ENCODE measurements at regions not wholly inside any gene's neighbourhood (a gene's known extent, or its start where the extent isn't known, plus 50 kb on each side); places are given as distances from the start of the nearest gene placed in this dataset.

- TF ChIP-seq, protein P1, sequence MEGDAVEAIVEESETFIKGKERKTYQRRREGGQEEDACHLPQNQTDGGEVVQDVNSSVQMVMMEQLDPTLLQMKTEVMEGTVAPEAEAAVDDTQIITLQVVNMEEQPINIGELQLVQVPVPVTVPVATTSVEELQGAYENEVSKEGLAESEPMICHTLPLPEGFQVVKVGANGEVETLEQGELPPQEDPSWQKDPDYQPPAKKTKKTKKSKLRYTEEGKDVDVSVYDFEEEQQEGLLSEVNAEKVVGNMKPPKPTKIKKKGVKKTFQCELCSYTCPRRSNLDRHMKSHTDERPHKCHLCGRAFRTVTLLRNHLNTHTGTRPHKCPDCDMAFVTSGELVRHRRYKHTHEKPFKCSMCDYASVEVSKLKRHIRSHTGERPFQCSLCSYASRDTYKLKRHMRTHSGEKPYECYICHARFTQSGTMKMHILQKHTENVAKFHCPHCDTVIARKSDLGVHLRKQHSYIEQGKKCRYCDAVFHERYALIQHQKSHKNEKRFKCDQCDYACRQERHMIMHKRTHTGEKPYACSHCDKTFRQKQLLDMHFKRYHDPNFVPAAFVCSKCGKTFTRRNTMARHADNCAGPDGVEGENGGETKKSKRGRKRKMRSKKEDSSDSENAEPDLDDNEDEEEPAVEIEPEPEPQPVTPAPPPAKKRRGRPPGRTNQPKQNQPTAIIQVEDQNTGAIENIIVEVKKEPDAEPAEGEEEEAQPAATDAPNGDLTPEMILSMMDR (IDR thresholded peaks at IDR 0.05; ENCODE audit: unreplicated experiment in 3 of 3) = no peak
These were observed 762.8 kb downstream of the BRD1 start for GRCh38 chr22:49064836-49065235.

GRCh38 chr22:49063545-49063890 lies 764.2 kb downstream of the BRD1 start:
- peaks cover 43% of the 10 kb centered on the region for H3K27me3 Mint-ChIP-seq (ENCODE audit: low read depth)
- no peaks in the 10 kb centered on the region for H3K9me3 Mint-ChIP-seq
- TF ChIP-seq, protein P1 (IDR thresholded peaks at IDR 0.05; ENCODE audit: unreplicated experiment in 3 of 3) = no peak
- no peak overlapping the region for H3K4me3 Mint-ChIP-seq
- no peaks in the 10 kb centered on the region for H3K4me1 Mint-ChIP-seq
- H3K36me3 Mint-ChIP-seq (ENCODE audit: low read depth) = no peaks in the 10 kb centered on the region
- no peak overlapping the region for H3K27ac Mint-ChIP-seq

More at GRCh38 chr22:49064836-49065235, 762.8 kb downstream of the BRD1 start:
- H3K4me1 Mint-ChIP-seq = no peaks in the 10 kb centered on the region
- no peaks in the 10 kb centered on the region for H3K9me3 Mint-ChIP-seq
- H3K27me3 Mint-ChIP-seq (ENCODE audit: low read depth) = peaks cover 33% of the 10 kb centered on the region
- no peak overlapping the region for H3K27ac Mint-ChIP-seq
- no peak overlapping the region for H3K4me3 Mint-ChIP-seq
- no peaks in the 10 kb centered on the region for H3K36me3 Mint-ChIP-seq (ENCODE audit: low read depth)

- Mint-ChIP-seq H3K9me3 (no peaks in the 10 kb centered on the region), H3K27ac (no peak overlapping the region), H3K4me3 (no peak overlapping the region), H3K36me3 (ENCODE audit: low read depth) (no peaks in the 10 kb centered on the region), H3K27me3 (ENCODE audit: low read depth) (peaks cover 49% of the 10 kb centered on the region), H3K4me1 (no peaks in the 10 kb centered on the region)
- TF ChIP-seq, protein P1 (IDR thresholded peaks at IDR 0.05; ENCODE audit: unreplicated experiment in 3 of 3) = no peak
These were observed 764.7 kb downstream of the BRD1 start for GRCh38 chr22:49062802-49063544.

DNA sequence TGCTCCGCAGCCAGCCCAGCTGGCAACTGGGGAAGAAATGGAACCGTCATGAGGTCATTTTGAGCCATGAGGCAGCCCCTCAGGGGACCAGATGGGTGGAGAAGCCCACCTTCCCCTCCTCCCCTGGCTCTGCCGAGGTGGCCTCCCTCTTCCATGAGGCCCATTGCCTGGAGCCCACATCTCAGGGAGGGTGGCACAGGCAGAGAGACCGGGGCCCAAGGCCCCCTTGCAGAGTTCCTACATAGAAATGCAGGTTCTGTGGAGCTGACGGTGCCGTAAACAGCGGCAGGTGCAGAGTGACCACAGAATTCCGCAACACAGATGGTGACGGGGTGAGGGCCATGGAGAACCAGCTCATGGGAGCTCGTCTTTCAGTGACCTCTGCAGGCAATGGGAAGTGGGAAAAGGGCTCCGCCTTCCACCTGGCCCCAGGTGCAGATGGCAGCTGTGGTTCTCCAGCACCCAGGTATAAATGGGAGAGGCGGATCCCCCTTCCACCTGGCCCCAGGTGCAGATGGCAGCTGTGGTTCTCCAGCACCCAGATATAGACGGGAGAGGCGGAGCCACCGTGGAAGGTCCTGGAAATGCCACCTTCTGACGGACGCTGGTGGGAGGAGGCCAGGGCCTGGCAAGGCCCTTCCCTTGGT lies 765.4 kb downstream of the BRD1 start:
- TF ChIP-seq, protein P1 (IDR thresholded peaks at IDR 0.05; ENCODE audit: unreplicated experiment in 3 of 3) = no peak
- H3K4me1 Mint-ChIP-seq = no peaks in the 10 kb centered on the region
- no peaks in the 10 kb centered on the region for H3K36me3 Mint-ChIP-seq (ENCODE audit: low read depth)
- peaks cover 53% of the 10 kb centered on the region for H3K27me3 Mint-ChIP-seq (ENCODE audit: low read depth)
- no peak overlapping the region for H3K27ac Mint-ChIP-seq
- H3K4me3 Mint-ChIP-seq = no peak overlapping the region
- H3K9me3 Mint-ChIP-seq = no peaks in the 10 kb centered on the region

DNA sequence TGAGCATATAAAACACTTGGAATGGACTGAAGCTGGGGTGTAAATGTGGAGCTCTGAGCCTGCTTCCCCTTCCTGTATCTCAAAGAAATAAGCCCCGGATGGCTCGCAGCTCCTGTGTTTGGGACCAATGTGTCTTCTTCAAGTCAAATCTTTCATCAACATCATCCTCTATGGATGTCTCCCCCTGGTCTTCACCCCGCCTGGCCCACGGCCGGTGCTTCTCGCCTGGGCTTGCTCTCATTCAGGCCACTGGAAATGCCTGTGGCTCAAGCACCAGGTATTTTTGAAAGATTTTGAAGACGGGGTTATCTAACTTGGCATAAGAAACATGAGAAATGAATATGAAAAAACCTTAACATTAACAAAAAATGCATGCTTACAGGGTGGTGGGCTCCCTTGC lies 769.8 kb downstream of the BRD1 start:
- TF ChIP-seq, protein P1 (IDR thresholded peaks at IDR 0.05; ENCODE audit: unreplicated experiment in 3 of 3) = no peak
- Mint-ChIP-seq H3K36me3 (ENCODE audit: low read depth) (no peaks in the 10 kb centered on the region), H3K4me3 (no peak overlapping the region), H3K27me3 (ENCODE audit: low read depth) (peaks cover 47% of the 10 kb centered on the region), H3K9me3 (no peaks in the 10 kb centered on the region), H3K27ac (no peak overlapping the region), H3K4me1 (no peaks in the 10 kb centered on the region)

GRCh38 chr22:49056301-49056700 lies 771.4 kb downstream of the BRD1 start:
- Mint-ChIP-seq H3K36me3 (ENCODE audit: low read depth) (no peaks in the 10 kb centered on the region), H3K9me3 (no peaks in the 10 kb centered on the region), H3K27ac (no peak overlapping the region), H3K27me3 (ENCODE audit: low read depth) (peaks cover 51% of the 10 kb centered on the region), H3K4me3 (no peak overlapping the region), H3K4me1 (no peaks in the 10 kb centered on the region)
- TF ChIP-seq, protein P1 (IDR thresholded peaks at IDR 0.05; ENCODE audit: unreplicated experiment in 3 of 3) = no peak

Data from nephron (organoid).